ENCODE measurements at regions not wholly inside any gene's neighbourhood (a gene's known extent, or its start where the extent isn't known, plus 50 kb on each side); places are given as distances from the start of the nearest gene placed in this dataset.

- TF ChIP-seq CTCF (IDR thresholded peaks at IDR 0.05), result no peak
- no peak for TF ChIP-seq GABPA (IDR thresholded peaks at IDR 0.05; ENCODE audit: low read depth)
These were observed 112.5 kb downstream of the WDR11 start for GRCh38 chr10:120963594-120964220.

Data from SK-N-SH (cell line).